ENCODE measurements at regions not wholly inside any gene's neighbourhood (a gene's known extent, or its start where the extent isn't known, plus 50 kb on each side); places are given as distances from the start of the nearest gene placed in this dataset.

DNA sequence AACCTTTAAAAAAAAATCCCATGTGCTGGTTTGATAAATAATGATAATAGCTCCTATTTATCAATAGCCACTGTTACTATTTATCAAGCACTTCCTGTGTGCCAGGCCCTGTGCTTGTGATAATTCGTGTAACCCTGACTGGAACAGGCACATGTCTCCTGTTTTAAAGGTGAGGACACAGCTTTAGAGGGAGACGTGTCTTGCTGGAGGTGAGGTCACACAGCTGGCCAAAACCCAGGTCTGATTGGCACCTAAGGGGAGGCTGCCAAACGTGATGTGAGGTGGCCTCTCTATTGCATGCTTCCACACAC, 156.6 kb downstream of the VRK1 start:
- Histone ChIP-seq H3K27ac (ENCODE audit: low read depth in 1 of 2, low read length in 1 of 2) (no peak overlapping the region), H3K36me3 (ENCODE audit: control insufficient read depth in 2 of 2, insufficient read depth in 2 of 2, low read length in 1 of 2) (no peaks in the 10 kb centered on the region), H3K27me3 (ENCODE audit: control insufficient read depth in 2 of 2, insufficient read depth in 1 of 2, low read length in 1 of 2) (no peaks in the 10 kb centered on the region), H3K4me3 (ENCODE audit: low read length in 2 of 2) (no peak overlapping the region), H3K4me1 (ENCODE audit: control insufficient read depth in 2 of 2, insufficient read depth in 2 of 2, low read length in 2 of 2) (no peaks in the 10 kb centered on the region), H3K9me3 (ENCODE audit: control insufficient read depth in 2 of 2, insufficient read depth in 1 of 2, low read length in 1 of 2) (no peaks in the 10 kb centered on the region)
- 93% methylated on average over 3 of the region's 3 CpGs for WGBS
- DNase-seq (ENCODE audit: low read depth in 6 of 9, low spot score in 9 of 9) = no peak

DNA sequence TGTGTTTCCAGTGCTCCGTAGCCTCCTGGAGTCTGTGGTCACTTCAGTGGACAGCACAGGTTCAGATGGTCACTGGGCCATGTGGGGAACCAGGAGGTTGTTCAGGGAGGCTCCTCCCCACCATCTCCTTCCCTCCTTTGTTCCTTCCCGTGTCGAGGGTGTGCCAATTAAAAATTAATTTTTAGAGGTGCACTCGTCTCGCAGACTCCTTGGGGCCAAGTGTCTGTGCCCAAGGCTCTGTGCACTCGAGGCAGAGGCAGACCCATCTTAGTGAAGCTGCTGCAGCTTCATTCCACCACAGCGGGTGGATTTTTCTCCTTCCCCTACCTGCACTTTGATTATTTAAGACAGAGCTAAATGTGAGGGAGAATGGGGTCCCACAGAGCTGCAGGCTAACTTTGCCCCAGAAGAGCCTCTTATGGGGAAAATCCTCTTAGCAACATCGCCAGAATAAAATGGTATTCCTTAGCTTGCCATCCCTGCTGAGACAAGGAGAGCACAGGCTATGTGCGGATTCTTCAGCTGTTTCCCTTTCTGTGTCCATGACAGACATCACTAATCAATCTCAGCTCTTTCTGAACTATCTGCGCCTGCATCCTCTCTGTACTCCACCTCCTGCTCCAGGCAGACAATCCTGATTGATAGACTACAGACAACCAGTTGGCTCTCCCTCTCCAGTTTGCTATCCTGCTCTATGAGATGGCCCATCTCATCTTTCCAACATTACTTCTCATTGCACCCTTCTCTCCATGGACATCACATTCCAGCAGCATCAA, 159.5 kb downstream of the VRK1 start:
- DNase-seq (ENCODE audit: low read depth in 6 of 9, low spot score in 9 of 9) = no peak
- no peak overlapping the region for H3K4me3 ChIP-seq (ENCODE audit: low read length in 2 of 2)
- no peaks in the 10 kb centered on the region for H3K36me3 ChIP-seq (ENCODE audit: control insufficient read depth in 2 of 2, insufficient read depth in 2 of 2, low read length in 1 of 2)
- H3K27me3 ChIP-seq (ENCODE audit: control insufficient read depth in 2 of 2, insufficient read depth in 1 of 2, low read length in 1 of 2) = no peaks in the 10 kb centered on the region
- no peaks in the 10 kb centered on the region for H3K4me1 ChIP-seq (ENCODE audit: control insufficient read depth in 2 of 2, insufficient read depth in 2 of 2, low read length in 2 of 2)
- H3K9me3 ChIP-seq (ENCODE audit: control insufficient read depth in 2 of 2, insufficient read depth in 1 of 2, low read length in 1 of 2) = peaks cover 0 to 8% of the 10 kb centered on the region in 2 donors
- WGBS = 95% methylated on average over 10 of the region's 10 CpGs
- H3K27ac ChIP-seq (ENCODE audit: low read depth in 1 of 2, low read length in 1 of 2) = no peak overlapping the region

DNA sequence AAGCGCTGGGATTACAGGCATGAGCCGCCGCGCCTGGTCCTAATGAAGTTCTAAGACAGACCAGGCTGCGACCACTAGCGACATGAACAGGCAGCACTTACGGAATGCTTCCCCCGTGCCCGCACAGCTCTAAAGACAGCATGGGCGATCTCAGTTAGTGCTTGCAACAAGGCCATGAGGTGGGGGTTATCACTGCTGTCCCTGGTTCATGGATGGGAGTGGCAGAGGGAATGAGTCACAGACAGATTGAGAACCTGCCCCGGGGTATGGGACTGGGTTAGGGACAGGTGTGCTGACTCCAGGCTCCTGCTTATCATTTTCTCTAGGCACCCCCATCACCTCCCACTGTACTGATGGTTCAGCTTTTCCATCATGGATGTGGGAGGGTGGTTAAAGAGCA, 160.9 kb downstream of the VRK1 start:
- Histone ChIP-seq H3K27ac (ENCODE audit: low read depth in 1 of 2, low read length in 1 of 2) (no peak overlapping the region), H3K36me3 (ENCODE audit: control insufficient read depth in 2 of 2, insufficient read depth in 2 of 2, low read length in 1 of 2) (no peaks in the 10 kb centered on the region), H3K27me3 (ENCODE audit: control insufficient read depth in 2 of 2, insufficient read depth in 1 of 2, low read length in 1 of 2) (no peaks in the 10 kb centered on the region), H3K9me3 (ENCODE audit: control insufficient read depth in 2 of 2, insufficient read depth in 1 of 2, low read length in 1 of 2) (peaks cover 0 to 20% of the 10 kb centered on the region in 2 donors), H3K4me1 (ENCODE audit: control insufficient read depth in 2 of 2, insufficient read depth in 2 of 2, low read length in 2 of 2) (peaks cover 0 to 8% of the 10 kb centered on the region in 2 donors), H3K4me3 (ENCODE audit: low read length in 2 of 2) (no peak overlapping the region)
- DNase-seq (ENCODE audit: low read depth in 6 of 9, low spot score in 9 of 9) = no peak
- 97% methylated on average over 11 of the region's 11 CpGs for WGBS

DNA sequence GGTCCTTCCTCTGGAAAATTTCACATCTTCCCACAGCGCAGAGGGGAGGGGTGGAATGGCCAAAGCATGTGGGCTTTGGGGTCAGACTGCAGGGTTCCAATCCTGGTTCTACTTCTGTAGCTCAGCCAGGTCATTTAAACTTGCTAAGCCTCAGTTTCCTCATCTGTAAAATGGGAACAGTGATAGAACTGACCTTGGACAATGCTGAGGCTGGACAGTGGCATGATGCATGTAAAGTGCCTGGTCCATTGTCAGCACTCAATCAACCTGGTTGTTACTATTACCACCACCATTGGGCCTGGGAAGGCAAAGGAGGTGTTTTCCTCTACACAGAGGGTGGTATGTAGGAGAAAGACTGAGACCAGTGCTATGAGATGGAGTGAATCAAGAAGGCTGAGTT, 162.8 kb downstream of the VRK1 start:
- no peaks in the 10 kb centered on the region for H3K27me3 ChIP-seq (ENCODE audit: control insufficient read depth in 2 of 2, insufficient read depth in 1 of 2, low read length in 1 of 2)
- no peak overlapping the region for H3K4me3 ChIP-seq (ENCODE audit: low read length in 2 of 2)
- H3K36me3 ChIP-seq (ENCODE audit: control insufficient read depth in 2 of 2, insufficient read depth in 2 of 2, low read length in 1 of 2) = no peaks in the 10 kb centered on the region
- DNase-seq (ENCODE audit: low read depth in 6 of 9, low spot score in 9 of 9) = no peak
- no peak overlapping the region for H3K27ac ChIP-seq (ENCODE audit: low read depth in 1 of 2, low read length in 1 of 2)
- H3K4me1 ChIP-seq (ENCODE audit: control insufficient read depth in 2 of 2, insufficient read depth in 2 of 2, low read length in 2 of 2) = peaks cover 0 to 8% of the 10 kb centered on the region in 2 donors
- whole genome bisulfite sequencing = 65% methylated on average over 1 of the region's 1 CpG
- peaks cover 0 to 20% of the 10 kb centered on the region in 2 donors for H3K9me3 ChIP-seq (ENCODE audit: control insufficient read depth in 2 of 2, insufficient read depth in 1 of 2, low read length in 1 of 2)

DNA sequence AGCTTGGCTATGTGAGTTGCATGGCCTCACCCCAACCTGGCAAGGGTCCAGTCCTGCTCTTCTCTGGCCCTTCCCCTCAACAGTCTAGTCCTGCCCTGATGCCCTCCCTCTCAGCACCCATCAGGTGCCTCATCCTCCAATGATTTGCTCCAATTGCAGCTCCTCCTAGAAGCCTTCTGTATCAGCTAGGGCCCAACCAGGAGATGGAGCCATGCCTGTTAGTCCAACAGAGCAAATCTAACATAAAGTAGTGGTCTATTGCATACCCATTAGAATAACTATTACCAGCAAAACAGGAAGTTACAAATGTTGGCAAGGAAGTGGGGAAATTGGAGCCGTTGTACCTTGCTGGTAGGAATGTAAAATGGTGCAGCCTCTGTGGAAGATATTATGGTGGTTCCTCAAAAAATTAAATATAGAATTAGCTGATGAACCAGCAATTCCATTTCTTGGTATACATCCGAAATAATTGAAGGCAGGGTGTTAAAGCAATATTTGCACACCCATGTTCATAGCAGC, 163.5 kb downstream of the VRK1 start:
- Histone ChIP-seq H3K27me3 (ENCODE audit: control insufficient read depth in 2 of 2, insufficient read depth in 1 of 2, low read length in 1 of 2) (no peaks in the 10 kb centered on the region), H3K27ac (ENCODE audit: low read depth in 1 of 2, low read length in 1 of 2) (no peak overlapping the region), H3K9me3 (ENCODE audit: control insufficient read depth in 2 of 2, insufficient read depth in 1 of 2, low read length in 1 of 2) (peaks cover 0 to 20% of the 10 kb centered on the region in 2 donors)

DNA sequence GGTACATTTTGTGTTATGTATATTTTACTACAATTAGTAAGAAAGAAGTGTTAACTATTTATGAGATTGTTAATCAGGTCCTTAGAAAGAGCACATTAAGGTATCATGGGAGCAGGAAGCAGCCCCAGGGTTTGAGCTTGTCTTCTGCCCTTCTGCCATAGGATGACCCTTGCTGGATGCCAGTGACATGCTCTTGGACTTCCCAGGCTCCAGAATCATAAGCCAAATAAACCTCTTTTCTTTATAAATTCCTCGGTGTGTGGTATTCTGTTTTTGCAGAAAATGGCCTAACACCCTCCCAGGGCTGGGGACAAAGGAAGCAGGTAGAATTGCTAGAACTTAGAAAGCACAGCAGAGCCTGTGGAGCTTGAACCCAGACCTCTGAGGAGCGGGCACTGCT, 164.7 kb downstream of the VRK1 start:
- H3K27ac ChIP-seq (ENCODE audit: low read depth in 1 of 2, low read length in 1 of 2) = peak overlapping the region; percentile 74 to 85
- H3K9me3 ChIP-seq (ENCODE audit: control insufficient read depth in 2 of 2, insufficient read depth in 1 of 2, low read length in 1 of 2) = peaks cover 0 to 20% of the 10 kb centered on the region in 2 donors
- H3K36me3 ChIP-seq (ENCODE audit: control insufficient read depth in 2 of 2, insufficient read depth in 2 of 2, low read length in 1 of 2) = no peaks in the 10 kb centered on the region
- 72% methylated on average over 2 of the region's 2 CpGs for WGBS
- H3K4me1 ChIP-seq (ENCODE audit: control insufficient read depth in 2 of 2, insufficient read depth in 2 of 2, low read length in 2 of 2) = peaks cover 0 to 11% of the 10 kb centered on the region in 2 donors
- DNase-seq (ENCODE audit: low read depth in 6 of 9, low spot score in 9 of 9) = no peak
- H3K4me3 ChIP-seq (ENCODE audit: low read length in 2 of 2) = no peak overlapping the region
- no peaks in the 10 kb centered on the region for H3K27me3 ChIP-seq (ENCODE audit: control insufficient read depth in 2 of 2, insufficient read depth in 1 of 2, low read length in 1 of 2)

More for the DNA sequence above, 163.5 kb downstream of the VRK1 start:
- H3K4me3 ChIP-seq (ENCODE audit: low read length in 2 of 2) = no peak overlapping the region
- H3K36me3 ChIP-seq (ENCODE audit: control insufficient read depth in 2 of 2, insufficient read depth in 2 of 2, low read length in 1 of 2) = no peaks in the 10 kb centered on the region
- WGBS = 75% methylated on average over 2 of the region's 2 CpGs
- DNase-seq (ENCODE audit: low read depth in 6 of 9, low spot score in 9 of 9) = no peak
- H3K4me1 ChIP-seq (ENCODE audit: control insufficient read depth in 2 of 2, insufficient read depth in 2 of 2, low read length in 2 of 2) = peaks cover 0 to 8% of the 10 kb centered on the region in 2 donors

DNA sequence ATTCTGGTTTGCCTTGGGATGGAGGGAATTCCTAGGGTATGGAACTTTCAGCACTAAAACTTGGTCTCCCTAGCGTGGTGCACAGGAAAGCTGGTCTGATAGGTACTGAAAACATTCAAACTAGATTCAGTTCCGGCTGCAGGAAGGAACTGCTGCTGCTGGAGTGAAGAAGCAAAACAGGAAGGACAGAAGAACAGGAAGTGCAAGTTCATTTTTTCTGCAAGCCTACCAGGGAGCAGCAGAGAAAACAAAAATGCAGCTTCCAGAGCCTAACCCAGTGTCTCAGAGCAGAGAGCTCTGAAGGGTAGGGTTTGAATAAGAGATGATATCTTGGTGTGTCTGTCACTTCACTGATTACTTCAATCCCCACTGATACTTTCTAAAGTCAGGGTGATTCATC, 165.2 kb downstream of the VRK1 start:
- 38% methylated on average over 2 of the region's 2 CpGs for WGBS
- Histone ChIP-seq H3K4me3 (ENCODE audit: low read length in 2 of 2) (no peak overlapping the region), H3K27me3 (ENCODE audit: control insufficient read depth in 2 of 2, insufficient read depth in 1 of 2, low read length in 1 of 2) (no peaks in the 10 kb centered on the region), H3K4me1 (ENCODE audit: control insufficient read depth in 2 of 2, insufficient read depth in 2 of 2, low read length in 2 of 2) (peaks cover 0 to 11% of the 10 kb centered on the region in 2 donors), H3K9me3 (ENCODE audit: control insufficient read depth in 2 of 2, insufficient read depth in 1 of 2, low read length in 1 of 2) (peaks cover 0 to 20% of the 10 kb centered on the region in 2 donors), H3K27ac (ENCODE audit: low read depth in 1 of 2, low read length in 1 of 2) (peak overlapping the region; percentile 74 to 85), H3K36me3 (ENCODE audit: control insufficient read depth in 2 of 2, insufficient read depth in 2 of 2, low read length in 1 of 2) (no peaks in the 10 kb centered on the region)
- DNase-seq (ENCODE audit: low read depth in 6 of 9, low spot score in 9 of 9) = peak in 8 of 9 donors; percentile 8 to 63 (median 24)

DNA sequence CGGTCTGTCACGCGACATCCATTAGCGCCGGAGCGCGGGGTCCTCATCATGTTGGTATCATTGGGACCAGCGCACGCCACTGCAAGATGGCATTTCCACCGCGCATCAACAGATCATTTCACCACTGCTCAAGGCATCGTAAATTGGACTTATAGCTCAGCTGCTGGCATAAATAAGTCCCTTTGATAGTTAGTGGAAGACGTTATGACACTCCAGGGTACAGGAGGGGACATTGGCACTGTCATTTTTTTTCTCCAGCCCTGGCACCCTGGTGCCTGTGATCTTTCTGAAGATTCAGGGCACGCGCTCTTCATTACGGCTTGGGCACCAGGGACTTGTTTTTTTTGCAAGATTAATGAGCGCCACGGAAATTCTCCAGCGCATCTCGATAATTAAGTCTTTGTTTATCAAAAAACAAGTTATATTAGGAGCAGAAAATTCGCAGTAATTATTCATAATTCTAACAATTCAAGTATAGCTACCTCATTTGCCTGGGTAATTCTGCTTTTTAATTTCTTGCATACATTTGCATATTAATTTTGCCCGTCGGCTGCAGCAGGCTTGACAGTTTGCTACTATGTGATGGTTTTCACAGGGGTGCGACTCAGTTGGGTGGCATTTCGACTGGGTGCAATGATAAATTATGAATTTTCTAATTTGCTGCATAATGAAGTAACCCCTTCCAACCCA, 167.7 kb downstream of the VRK1 start:
- DNase-seq (ENCODE audit: low read depth in 6 of 9, low spot score in 9 of 9) = no peak
- Histone ChIP-seq H3K4me3 (ENCODE audit: low read length in 2 of 2) (no peak overlapping the region), H3K27ac (ENCODE audit: low read depth in 1 of 2, low read length in 1 of 2) (no peak overlapping the region), H3K4me1 (ENCODE audit: control insufficient read depth in 2 of 2, insufficient read depth in 2 of 2, low read length in 2 of 2) (peaks cover 0 to 11% of the 10 kb centered on the region in 2 donors), H3K9me3 (ENCODE audit: control insufficient read depth in 2 of 2, insufficient read depth in 1 of 2, low read length in 1 of 2) (peaks cover 0 to 20% of the 10 kb centered on the region in 2 donors), H3K36me3 (ENCODE audit: control insufficient read depth in 2 of 2, insufficient read depth in 2 of 2, low read length in 1 of 2) (no peaks in the 10 kb centered on the region), H3K27me3 (ENCODE audit: control insufficient read depth in 2 of 2, insufficient read depth in 1 of 2, low read length in 1 of 2) (no peaks in the 10 kb centered on the region)
- WGBS = 96% methylated on average over 25 of the region's 25 CpGs

DNA sequence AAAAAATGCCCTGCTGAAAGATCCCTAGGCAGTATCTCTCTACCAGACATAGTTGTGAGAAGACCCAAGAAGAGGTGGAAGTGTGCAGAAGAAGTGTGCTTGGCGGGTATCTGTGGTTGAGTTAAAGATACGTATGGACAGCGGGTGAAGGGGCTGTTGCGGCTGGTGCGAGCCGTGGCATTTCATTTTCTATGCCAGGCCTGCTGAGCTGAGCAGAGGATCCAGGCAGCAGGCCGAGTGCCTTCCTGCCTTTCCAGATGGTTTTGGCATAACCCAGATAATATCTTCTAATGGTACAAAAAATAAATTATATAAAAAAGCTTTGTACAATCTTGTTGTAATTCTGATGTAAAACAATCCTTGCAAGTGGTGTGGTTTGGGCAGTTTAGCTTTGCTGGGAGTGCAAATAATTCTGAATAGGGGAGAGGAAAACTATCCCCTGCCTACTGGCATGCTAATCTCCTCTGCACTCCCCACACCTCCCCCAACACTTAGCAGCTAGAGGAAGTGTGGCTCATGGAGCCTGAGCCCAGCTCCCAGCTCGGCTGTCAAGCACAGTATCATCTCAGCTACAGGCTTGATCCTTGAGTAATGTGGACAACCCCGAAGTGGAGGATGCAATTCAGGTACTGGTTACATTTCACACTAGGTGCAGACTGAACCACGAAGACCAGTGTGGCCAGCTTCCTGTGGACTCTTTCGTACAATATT, 168.9 kb downstream of the VRK1 start:
- H3K27ac ChIP-seq (ENCODE audit: low read depth in 1 of 2, low read length in 1 of 2) = no peak overlapping the region
- H3K4me1 ChIP-seq (ENCODE audit: control insufficient read depth in 2 of 2, insufficient read depth in 2 of 2, low read length in 2 of 2) = peaks cover 0 to 11% of the 10 kb centered on the region in 2 donors
- no peak for DNase-seq (ENCODE audit: low read depth in 6 of 9, low spot score in 9 of 9)
- no peaks in the 10 kb centered on the region for H3K36me3 ChIP-seq (ENCODE audit: control insufficient read depth in 2 of 2, insufficient read depth in 2 of 2, low read length in 1 of 2)
- no peaks in the 10 kb centered on the region for H3K27me3 ChIP-seq (ENCODE audit: control insufficient read depth in 2 of 2, insufficient read depth in 1 of 2, low read length in 1 of 2)
- peaks cover 0 to 15% of the 10 kb centered on the region in 2 donors for H3K9me3 ChIP-seq (ENCODE audit: control insufficient read depth in 2 of 2, insufficient read depth in 1 of 2, low read length in 1 of 2)
- H3K4me3 ChIP-seq (ENCODE audit: low read length in 2 of 2) = no peak overlapping the region
- 88% methylated on average over 11 of the region's 11 CpGs for WGBS
